Stomach (tissue), 4 donors: ENCODE measurements at regions not wholly inside any gene's neighbourhood (a gene's known extent, or its start where the extent isn't known, plus 50 kb on each side); places are given as distances from the start of the nearest gene placed in this dataset.
A peak's percentile ranks its signal among the peaks of the same experiment; 100 is the strongest.

Experiments
- CTCF ChIP-seq, 7 experiments: fragments of 450-650 bp in 4 of 7; fragments of 200-600 bp in 3 of 7; sonication (generic) in 3 of 7; IDR thresholded peaks; one replicate each; pipeline ENCODE4 v1.5.1; 2016 to 2019; ENCODE audit warnings: antibody characterized with exemption in 7 of 7, control low read depth in 2 of 7, mild to moderate bottlenecking in 1 of 7
- EP300 ChIP-seq: sonication (generic); formaldehyde crosslinking; IDR thresholded peaks from one replicate; pipeline ENCODE4 v1.6.1; 2017; ENCODE audit warnings: antibody characterized with exemption
- POLR2AphosphoS5 ChIP-seq, 3 donors: sonication (generic); formaldehyde crosslinking; IDR thresholded peaks; one replicate each; pipeline ENCODE4 v1.6.1; 2016; ENCODE audit warnings: antibody characterized with exemption in 3 of 3

DNA sequence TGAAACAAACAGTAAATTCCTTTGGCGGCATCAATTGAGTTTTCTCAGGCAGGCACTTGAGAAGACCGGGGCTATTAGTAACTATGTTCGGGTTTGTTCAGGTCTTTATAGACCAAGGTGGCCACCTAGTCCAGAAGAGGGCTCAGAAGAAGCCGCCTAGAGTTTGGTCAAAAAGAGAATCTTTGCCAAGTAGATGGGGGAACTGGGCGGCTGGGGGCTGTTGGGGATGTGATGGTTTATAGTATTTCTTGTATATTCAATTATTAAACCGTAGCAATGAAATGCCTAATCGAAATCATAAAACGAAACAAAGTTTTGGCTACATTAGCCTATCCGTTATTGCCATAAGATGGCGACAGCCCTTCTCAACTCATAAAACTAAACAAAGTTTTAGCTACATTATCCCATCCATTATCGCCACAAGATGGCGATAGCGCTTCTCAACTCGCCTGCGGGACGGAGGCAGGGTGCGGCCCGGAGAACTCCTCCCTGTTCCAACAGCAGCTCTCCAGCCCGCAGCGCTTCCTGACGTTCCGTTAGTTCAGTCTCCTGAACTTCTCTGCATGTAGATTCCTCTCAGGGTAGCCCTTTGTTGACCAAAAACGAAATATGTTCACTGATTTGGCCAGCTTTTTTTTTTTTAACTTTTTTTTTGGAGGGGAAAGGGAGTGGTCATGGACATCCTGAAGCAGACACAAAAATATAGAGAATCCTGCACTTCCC, 120.5 kb upstream of the PRSS16 start:
- TF ChIP-seq CTCF (IDR thresholded peaks at IDR 0.05), result peak in 5 of 7 experiments; percentile 46 to 81 (median 65)
- peak in 2 of 3 donors; percentile 72 to 90 for TF ChIP-seq POLR2AphosphoS5 (IDR thresholded peaks at IDR 0.05)
- TF ChIP-seq EP300, result no peak
